ENCODE measurements at regions not wholly inside any gene's neighbourhood (a gene's known extent, or its start where the extent isn't known, plus 50 kb on each side); places are given as distances from the start of the nearest gene placed in this dataset.

- Mint-ChIP-seq H3K27ac (no peak overlapping the region), H3K4me3 (no peak overlapping the region), H3K27me3 (ENCODE audit: low read depth, poor library complexity) (no peaks in the 10 kb centered on the region), H3K36me3 (ENCODE audit: low read depth) (no peaks in the 10 kb centered on the region), H3K4me1 (peaks cover 19% of the 10 kb centered on the region), H3K9me3 (no peaks in the 10 kb centered on the region)
- TF ChIP-seq, protein P1, sequence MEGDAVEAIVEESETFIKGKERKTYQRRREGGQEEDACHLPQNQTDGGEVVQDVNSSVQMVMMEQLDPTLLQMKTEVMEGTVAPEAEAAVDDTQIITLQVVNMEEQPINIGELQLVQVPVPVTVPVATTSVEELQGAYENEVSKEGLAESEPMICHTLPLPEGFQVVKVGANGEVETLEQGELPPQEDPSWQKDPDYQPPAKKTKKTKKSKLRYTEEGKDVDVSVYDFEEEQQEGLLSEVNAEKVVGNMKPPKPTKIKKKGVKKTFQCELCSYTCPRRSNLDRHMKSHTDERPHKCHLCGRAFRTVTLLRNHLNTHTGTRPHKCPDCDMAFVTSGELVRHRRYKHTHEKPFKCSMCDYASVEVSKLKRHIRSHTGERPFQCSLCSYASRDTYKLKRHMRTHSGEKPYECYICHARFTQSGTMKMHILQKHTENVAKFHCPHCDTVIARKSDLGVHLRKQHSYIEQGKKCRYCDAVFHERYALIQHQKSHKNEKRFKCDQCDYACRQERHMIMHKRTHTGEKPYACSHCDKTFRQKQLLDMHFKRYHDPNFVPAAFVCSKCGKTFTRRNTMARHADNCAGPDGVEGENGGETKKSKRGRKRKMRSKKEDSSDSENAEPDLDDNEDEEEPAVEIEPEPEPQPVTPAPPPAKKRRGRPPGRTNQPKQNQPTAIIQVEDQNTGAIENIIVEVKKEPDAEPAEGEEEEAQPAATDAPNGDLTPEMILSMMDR (IDR thresholded peaks at IDR 0.05): no peak
- DNase-seq: no peak
These were observed 104.7 kb upstream of the NABP1 start for GRCh38 chr2:191573216-191573615.

- H3K4me1 Mint-ChIP-seq: peaks cover 19% of the 10 kb centered on the region
- no peaks in the 10 kb centered on the region for H3K36me3 Mint-ChIP-seq (ENCODE audit: low read depth)
- no peaks in the 10 kb centered on the region for H3K27me3 Mint-ChIP-seq (ENCODE audit: low read depth, poor library complexity)
- DNase-seq: no peak
- no peaks in the 10 kb centered on the region for H3K9me3 Mint-ChIP-seq
- TF ChIP-seq, protein P1 (IDR thresholded peaks at IDR 0.05): no peak
- H3K27ac Mint-ChIP-seq: no peak overlapping the region
- H3K4me3 Mint-ChIP-seq: no peak overlapping the region
These were observed 103.7 kb upstream of the NABP1 start for GRCh38 chr2:191574232-191574631.

DNA sequence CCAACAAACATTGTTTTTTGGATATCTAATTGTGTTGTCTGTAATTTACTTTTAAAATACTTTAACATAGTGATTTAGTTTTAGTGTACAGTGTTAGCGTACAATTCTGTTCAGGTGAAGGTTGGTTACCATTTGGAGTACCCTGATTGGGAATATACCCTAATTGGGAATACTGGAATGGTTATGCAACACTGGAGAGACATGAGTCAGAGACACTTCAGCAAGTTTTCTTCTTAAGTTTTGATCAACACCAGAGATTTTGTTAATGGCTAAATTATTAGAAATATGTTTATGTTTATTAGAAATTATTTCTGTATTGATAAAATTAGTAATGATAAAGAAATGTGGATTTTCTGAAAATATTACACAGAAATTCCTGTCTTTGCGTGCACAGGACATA is 100.3 kb upstream of the NABP1 start:
- DNase-seq: no peak
- H3K4me3 Mint-ChIP-seq: no peak overlapping the region
- H3K27me3 Mint-ChIP-seq (ENCODE audit: low read depth, poor library complexity): no peaks in the 10 kb centered on the region
- no peak overlapping the region for H3K27ac Mint-ChIP-seq
- TF ChIP-seq, protein P1 (IDR thresholded peaks at IDR 0.05): no peak
- H3K4me1 Mint-ChIP-seq: no peaks in the 10 kb centered on the region
- no peaks in the 10 kb centered on the region for H3K36me3 Mint-ChIP-seq (ENCODE audit: low read depth)
- no peaks in the 10 kb centered on the region for H3K9me3 Mint-ChIP-seq

DNA sequence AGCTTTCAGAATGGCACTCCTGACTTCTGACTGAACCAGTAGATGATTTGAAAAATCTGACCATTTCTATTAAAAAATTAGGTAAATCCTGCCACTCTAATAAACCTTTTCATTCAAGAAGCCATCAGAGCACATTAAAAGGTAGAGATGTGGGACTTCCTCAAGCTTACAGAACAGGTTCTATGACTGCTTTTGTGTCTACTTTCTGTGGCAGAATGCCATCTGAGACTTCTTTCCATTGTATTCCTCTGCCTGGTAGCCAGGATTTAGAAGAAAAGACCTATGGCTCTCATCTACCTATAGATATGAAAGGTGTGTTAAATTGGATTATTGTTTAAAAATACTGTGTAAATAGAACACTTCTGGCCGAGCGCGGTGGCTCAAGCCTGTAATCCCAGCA is 99.9 kb upstream of the NABP1 start:
- H3K9me3 Mint-ChIP-seq: no peaks in the 10 kb centered on the region
- TF ChIP-seq, protein P1 (IDR thresholded peaks at IDR 0.05): no peak
- DNase-seq: no peak
- H3K4me3 Mint-ChIP-seq: no peak overlapping the region
- no peaks in the 10 kb centered on the region for H3K36me3 Mint-ChIP-seq (ENCODE audit: low read depth)
- H3K4me1 Mint-ChIP-seq: no peaks in the 10 kb centered on the region
- H3K27ac Mint-ChIP-seq: no peak overlapping the region
- no peaks in the 10 kb centered on the region for H3K27me3 Mint-ChIP-seq (ENCODE audit: low read depth, poor library complexity)

GRCh38 chr2:191580581-191580980 is 97.4 kb upstream of the NABP1 start:
- H3K4me1 Mint-ChIP-seq: no peaks in the 10 kb centered on the region
- H3K9me3 Mint-ChIP-seq: no peaks in the 10 kb centered on the region
- H3K27me3 Mint-ChIP-seq (ENCODE audit: low read depth, poor library complexity): no peaks in the 10 kb centered on the region
- H3K4me3 Mint-ChIP-seq: no peak overlapping the region
- H3K27ac Mint-ChIP-seq: no peak overlapping the region
- DNase-seq: no peak
- no peaks in the 10 kb centered on the region for H3K36me3 Mint-ChIP-seq (ENCODE audit: low read depth)
- TF ChIP-seq, protein P1 (IDR thresholded peaks at IDR 0.05): no peak

DNA sequence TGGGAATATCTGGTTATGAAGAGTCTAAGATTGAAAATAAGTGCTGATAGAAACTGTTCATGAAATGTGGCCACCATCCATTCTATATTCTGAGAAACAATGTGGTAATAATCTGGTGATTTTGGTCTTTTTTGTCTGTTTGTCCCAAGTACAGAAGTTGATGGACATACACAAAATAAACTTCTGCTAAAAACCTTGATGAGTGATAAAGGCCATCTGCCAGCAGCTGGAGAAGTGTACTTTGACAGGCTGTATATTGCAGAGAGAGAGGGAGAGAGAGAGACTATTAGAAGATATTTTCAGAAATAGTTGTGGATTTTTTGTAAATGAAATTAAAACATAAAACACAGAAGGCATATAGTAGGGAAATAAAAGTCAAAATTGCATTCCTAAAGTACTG is 96.9 kb upstream of the NABP1 start:
- no peaks in the 10 kb centered on the region for H3K9me3 Mint-ChIP-seq
- TF ChIP-seq, protein P1 (IDR thresholded peaks at IDR 0.05): no peak
- no peak overlapping the region for H3K27ac Mint-ChIP-seq
- no peak for DNase-seq
- H3K4me1 Mint-ChIP-seq: no peaks in the 10 kb centered on the region
- no peak overlapping the region for H3K4me3 Mint-ChIP-seq
- H3K27me3 Mint-ChIP-seq (ENCODE audit: low read depth, poor library complexity): no peaks in the 10 kb centered on the region
- H3K36me3 Mint-ChIP-seq (ENCODE audit: low read depth): no peaks in the 10 kb centered on the region

Data from nephron progenitor cell (in vitro differentiated cells).